Activated naive CD8-positive, alpha-beta T cell treated with anti-CD3 and anti-CD28 coated beads for 36 hours (primary cell): ENCODE measurements at regions not wholly inside any gene's neighbourhood (a gene's known extent, or its start where the extent isn't known, plus 50 kb on each side); places are given as distances from the start of the nearest gene placed in this dataset.
"Not testable (repeated sequence)": the region's sequence is repeated elsewhere in the genome, so short reads cannot be mapped to it uniquely, and the experiment has no call there.

Experiments used
- DNase-seq: peaks from one replicate; pipeline ENCODE4 v3.0.0; 2021
- H3K27ac Mint-ChIP-seq: one replicate; pipeline ENCODE4 v1.8.0; 2022; ENCODE audit warnings: mild to moderate bottlenecking, moderate library complexity, mixed read lengths
- H3K27me3 Mint-ChIP-seq: one replicate; pipeline ENCODE4 v1.8.0; 2022; ENCODE audit warnings: mild to moderate bottlenecking, mixed read lengths
- H3K36me3 Mint-ChIP-seq: one replicate; pipeline ENCODE4 v1.8.0; 2021; ENCODE audit warnings: mild to moderate bottlenecking, mixed read lengths
- H3K4me1 Mint-ChIP-seq: one replicate; pipeline ENCODE4 v1.8.0; 2021; ENCODE audit warnings: mixed read lengths
- H3K4me3 Mint-ChIP-seq: one replicate; pipeline ENCODE4 v1.8.0; 2022; ENCODE audit warnings: mild to moderate bottlenecking, moderate library complexity, mixed read lengths
- H3K9me3 Mint-ChIP-seq: one replicate; pipeline ENCODE4 v1.8.0; 2022; ENCODE audit warnings: mixed read lengths

- Mint-ChIP-seq H3K9me3 (no peaks in the 10 kb centered on the region), H3K27me3 (no peaks in the 10 kb centered on the region), H3K36me3 (no peaks in the 10 kb centered on the region), H3K4me3 (no peak overlapping the region), H3K4me1 (no peaks in the 10 kb centered on the region), H3K27ac (no peak overlapping the region)
- no peak for DNase-seq
Observed at GRCh38 chr13:64749301-64749700, 2480.8 kb downstream of the PCDH9 start.

- Mint-ChIP-seq H3K4me3 (no peak overlapping the region), H3K9me3 (peaks cover 1% of the 10 kb centered on the region), H3K4me1 (no peaks in the 10 kb centered on the region), H3K36me3 (no peaks in the 10 kb centered on the region), H3K27ac (no peak overlapping the region), H3K27me3 (no peaks in the 10 kb centered on the region)
- no peak for DNase-seq
Observed at GRCh38 chr13:64746845-64747244, 2483.3 kb downstream of the PCDH9 start.

GRCh38 chr13:64740493-64740892, 2489.6 kb downstream of the PCDH9 start:
- no peaks in the 10 kb centered on the region for H3K27me3 Mint-ChIP-seq
- H3K9me3 Mint-ChIP-seq: peaks cover 3% of the 10 kb centered on the region
- H3K27ac Mint-ChIP-seq: no peak overlapping the region
- H3K36me3 Mint-ChIP-seq: no peaks in the 10 kb centered on the region
- no peak overlapping the region for H3K4me3 Mint-ChIP-seq
- DNase-seq: no peak
- no peaks in the 10 kb centered on the region for H3K4me1 Mint-ChIP-seq

- no peaks in the 10 kb centered on the region for H3K36me3 Mint-ChIP-seq
Observed at GRCh38 chr13:64725492-64725891, 2504.6 kb downstream of the PCDH9 start.

GRCh38 chr13:64723724-64724123, 2506.4 kb downstream of the PCDH9 start:
- Mint-ChIP-seq H3K4me1 (no peaks in the 10 kb centered on the region), H3K4me3 (no peak overlapping the region), H3K36me3 (no peaks in the 10 kb centered on the region), H3K9me3 (no peaks in the 10 kb centered on the region), H3K27me3 (no peaks in the 10 kb centered on the region), H3K27ac (no peak overlapping the region)
- no peak for DNase-seq

More at GRCh38 chr13:64725492-64725891, 2504.6 kb downstream of the PCDH9 start:
- no peak for DNase-seq
- Mint-ChIP-seq H3K4me3 (no peak overlapping the region), H3K4me1 (no peaks in the 10 kb centered on the region), H3K27ac (no peak overlapping the region), H3K9me3 (no peaks in the 10 kb centered on the region), H3K27me3 (no peaks in the 10 kb centered on the region)

GRCh38 chr13:64718116-64718515, 2512.0 kb downstream of the PCDH9 start:
- H3K36me3 Mint-ChIP-seq: no peaks in the 10 kb centered on the region
- H3K27me3 Mint-ChIP-seq: no peaks in the 10 kb centered on the region
- no peak for DNase-seq
- H3K4me3 Mint-ChIP-seq: no peak overlapping the region
- H3K27ac Mint-ChIP-seq: no peak overlapping the region
- no peaks in the 10 kb centered on the region for H3K9me3 Mint-ChIP-seq
- no peaks in the 10 kb centered on the region for H3K4me1 Mint-ChIP-seq

- Mint-ChIP-seq H3K9me3 (no peaks in the 10 kb centered on the region), H3K36me3 (no peaks in the 10 kb centered on the region), H3K4me1 (no peaks in the 10 kb centered on the region), H3K27ac (no peak overlapping the region), H3K27me3 (no peaks in the 10 kb centered on the region), H3K4me3 (no peak overlapping the region)
- DNase-seq: no peak
Observed at GRCh38 chr13:64716936-64717335, 2513.2 kb downstream of the PCDH9 start.

GRCh38 chr13:64709079-64709478, 2521.1 kb downstream of the PCDH9 start:
- Mint-ChIP-seq H3K27ac (no peak overlapping the region), H3K4me1 (no peaks in the 10 kb centered on the region), H3K9me3 (peaks cover 12% of the 10 kb centered on the region), H3K27me3 (no peaks in the 10 kb centered on the region), H3K4me3 (no peak overlapping the region), H3K36me3 (no peaks in the 10 kb centered on the region)
- no peak for DNase-seq

GRCh38 chr13:64704121-64704649, 2526.0 kb downstream of the PCDH9 start:
- DNase-seq: no peak

GRCh38 chr13:64697226-64697625, 2532.9 kb downstream of the PCDH9 start:
- H3K4me3 Mint-ChIP-seq: no peak overlapping the region
- no peak overlapping the region for H3K27ac Mint-ChIP-seq
- H3K9me3 Mint-ChIP-seq: peaks cover 3% of the 10 kb centered on the region
- no peaks in the 10 kb centered on the region for H3K36me3 Mint-ChIP-seq
- no peak for DNase-seq
- no peaks in the 10 kb centered on the region for H3K4me1 Mint-ChIP-seq
- no peaks in the 10 kb centered on the region for H3K27me3 Mint-ChIP-seq

More at GRCh38 chr13:64704121-64704649, 2526.0 kb downstream of the PCDH9 start:
- H3K4me3 Mint-ChIP-seq: no peak overlapping the region
- H3K4me1 Mint-ChIP-seq: no peaks in the 10 kb centered on the region
- no peaks in the 10 kb centered on the region for H3K27me3 Mint-ChIP-seq
- H3K36me3 Mint-ChIP-seq: no peaks in the 10 kb centered on the region
- peaks cover 14% of the 10 kb centered on the region for H3K9me3 Mint-ChIP-seq
- H3K27ac Mint-ChIP-seq: no peak overlapping the region

GRCh38 chr13:64688893-64689677, 2541.1 kb downstream of the PCDH9 start:
- H3K36me3 Mint-ChIP-seq: no peaks in the 10 kb centered on the region
- H3K9me3 Mint-ChIP-seq: peaks cover 9% of the 10 kb centered on the region
- no peaks in the 10 kb centered on the region for H3K4me1 Mint-ChIP-seq
- no peak overlapping the region for H3K27ac Mint-ChIP-seq
- H3K27me3 Mint-ChIP-seq: no peaks in the 10 kb centered on the region
- no peak for DNase-seq
- no peak overlapping the region for H3K4me3 Mint-ChIP-seq

- H3K36me3 Mint-ChIP-seq, H3K4me1 Mint-ChIP-seq: not testable (repeated sequence)
Observed at GRCh38 chr13:64686536-64686935, 2543.6 kb downstream of the PCDH9 start.

GRCh38 chr13:64684685-64685431, 2545.3 kb downstream of the PCDH9 start:
- Mint-ChIP-seq H3K27me3 (no peaks in the 10 kb centered on the region), H3K9me3 (peaks cover 6% of the 10 kb centered on the region), H3K27ac (no peak overlapping the region), H3K36me3 (no peaks in the 10 kb centered on the region), H3K4me3 (no peak overlapping the region), H3K4me1 (no peaks in the 10 kb centered on the region)
- DNase-seq: no peak

More at GRCh38 chr13:64686536-64686935, 2543.6 kb downstream of the PCDH9 start:
- not testable (repeated sequence) for DNase-seq, H3K27me3 Mint-ChIP-seq, H3K4me3 Mint-ChIP-seq, H3K9me3 Mint-ChIP-seq, H3K27ac Mint-ChIP-seq

GRCh38 chr13:64684108-64684507, 2546.0 kb downstream of the PCDH9 start:
- Mint-ChIP-seq H3K36me3 (no peaks in the 10 kb centered on the region), H3K27ac (no peak overlapping the region), H3K4me1 (no peaks in the 10 kb centered on the region), H3K27me3 (no peaks in the 10 kb centered on the region), H3K9me3 (peaks cover 6% of the 10 kb centered on the region), H3K4me3 (no peak overlapping the region)
- DNase-seq: no peak

GRCh38 chr13:64680739-64681138, 2549.4 kb downstream of the PCDH9 start:
- Mint-ChIP-seq H3K27ac (no peak overlapping the region), H3K4me1 (no peaks in the 10 kb centered on the region), H3K9me3 (peaks cover 5% of the 10 kb centered on the region), H3K27me3 (no peaks in the 10 kb centered on the region), H3K36me3 (no peaks in the 10 kb centered on the region), H3K4me3 (no peak overlapping the region)
- DNase-seq: no peak
